ENCODE measurements at regions not wholly inside any gene's neighbourhood (a gene's known extent, or its start where the extent isn't known, plus 50 kb on each side); places are given as distances from the start of the nearest gene placed in this dataset.

- no peak for TF ChIP-seq CTCF (IDR thresholded peaks at IDR 0.05; ENCODE audit: poor library complexity)
- TF ChIP-seq EZH2 (IDR thresholded peaks at IDR 0.05; ENCODE audit: borderline replicate concordance) = no peak
- no peak for TF ChIP-seq EZH2phosphoT487 (IDR thresholded peaks at IDR 0.05; ENCODE audit: low read depth, severe bottlenecking, unreplicated experiment)
Observed at GRCh38 chr5:57632937-57633336, 150.3 kb upstream of the ACTBL2 start.

Data from hepatocyte (in vitro differentiated cells).